ENCODE measurements at regions not wholly inside any gene's neighbourhood (a gene's known extent, or its start where the extent isn't known, plus 50 kb on each side); places are given as distances from the start of the nearest gene placed in this dataset.

DNA sequence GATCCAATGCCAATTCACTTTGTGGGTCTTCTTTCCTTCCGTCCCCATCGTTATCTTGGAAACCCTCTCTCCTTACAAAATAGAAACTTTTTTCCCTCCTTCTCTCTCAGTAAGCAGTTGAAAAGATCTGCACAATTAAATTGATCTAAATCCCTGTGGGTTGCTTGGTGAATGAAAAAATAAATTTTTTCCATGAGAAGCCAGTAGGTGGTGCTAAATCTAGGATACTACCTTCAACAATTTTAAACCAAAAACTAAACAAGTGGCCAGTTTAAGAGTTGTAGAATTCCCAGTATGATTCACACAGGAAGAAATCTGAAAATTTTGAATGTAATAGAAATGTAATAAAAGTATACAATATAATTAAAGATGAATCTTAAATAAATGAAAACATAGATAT lies 990.3 kb upstream of the ZNF722 start:
- H3K27ac ChIP-seq, result no peak overlapping the region
- TF ChIP-seq, protein P1, sequence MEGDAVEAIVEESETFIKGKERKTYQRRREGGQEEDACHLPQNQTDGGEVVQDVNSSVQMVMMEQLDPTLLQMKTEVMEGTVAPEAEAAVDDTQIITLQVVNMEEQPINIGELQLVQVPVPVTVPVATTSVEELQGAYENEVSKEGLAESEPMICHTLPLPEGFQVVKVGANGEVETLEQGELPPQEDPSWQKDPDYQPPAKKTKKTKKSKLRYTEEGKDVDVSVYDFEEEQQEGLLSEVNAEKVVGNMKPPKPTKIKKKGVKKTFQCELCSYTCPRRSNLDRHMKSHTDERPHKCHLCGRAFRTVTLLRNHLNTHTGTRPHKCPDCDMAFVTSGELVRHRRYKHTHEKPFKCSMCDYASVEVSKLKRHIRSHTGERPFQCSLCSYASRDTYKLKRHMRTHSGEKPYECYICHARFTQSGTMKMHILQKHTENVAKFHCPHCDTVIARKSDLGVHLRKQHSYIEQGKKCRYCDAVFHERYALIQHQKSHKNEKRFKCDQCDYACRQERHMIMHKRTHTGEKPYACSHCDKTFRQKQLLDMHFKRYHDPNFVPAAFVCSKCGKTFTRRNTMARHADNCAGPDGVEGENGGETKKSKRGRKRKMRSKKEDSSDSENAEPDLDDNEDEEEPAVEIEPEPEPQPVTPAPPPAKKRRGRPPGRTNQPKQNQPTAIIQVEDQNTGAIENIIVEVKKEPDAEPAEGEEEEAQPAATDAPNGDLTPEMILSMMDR (conservative IDR thresholded peaks at IDR 0.05), result peak; percentile 49

DNA sequence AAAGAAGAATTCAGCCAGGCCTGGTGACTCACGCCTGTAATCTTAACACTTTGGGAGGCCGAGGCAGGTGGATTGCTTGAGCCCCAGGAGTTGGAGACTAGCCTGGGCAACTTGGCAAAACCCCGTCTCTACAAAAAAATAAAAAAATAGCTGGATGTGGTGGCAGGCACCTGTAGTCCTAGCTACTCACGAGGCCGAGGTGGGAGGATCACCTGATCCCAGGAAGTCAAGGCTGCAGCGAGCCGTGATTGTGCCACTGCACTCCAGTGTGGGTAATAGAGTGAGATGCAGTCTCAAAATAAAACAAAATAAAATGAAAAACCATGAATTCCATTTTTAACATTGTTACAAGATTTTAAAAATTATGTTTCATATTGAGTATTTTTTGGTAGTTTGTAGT lies 988.9 kb upstream of the ZNF722 start:
- TF ChIP-seq, protein P1 (conservative IDR thresholded peaks at IDR 0.05), result no peak
- H3K27ac ChIP-seq, result no peak overlapping the region

DNA sequence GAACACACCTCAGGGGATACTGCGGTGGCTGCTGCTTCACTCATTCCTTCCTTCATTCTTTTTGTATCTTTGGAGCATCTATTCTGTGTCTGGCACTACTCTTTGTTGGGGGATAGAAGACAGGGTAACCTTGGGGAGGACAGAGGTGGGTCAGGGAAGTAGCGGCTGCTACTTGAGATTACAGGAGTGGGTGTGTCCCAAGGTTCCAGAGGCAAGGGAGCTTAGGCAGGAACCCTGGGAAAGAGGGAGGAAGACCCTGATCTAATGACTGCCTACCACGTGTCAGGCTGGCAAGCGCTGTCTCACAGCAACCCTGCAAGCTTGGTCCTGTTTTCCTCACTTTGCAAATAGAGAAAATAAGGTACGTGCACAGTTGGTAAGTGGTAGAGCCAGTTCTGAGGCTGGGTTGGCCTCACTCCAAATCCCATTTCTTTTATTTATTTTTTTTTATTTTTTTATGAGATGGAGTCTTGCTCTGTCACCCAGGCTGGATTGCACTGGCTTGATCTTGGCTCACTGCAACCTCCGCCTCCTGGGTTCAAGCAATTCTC lies 985.9 kb upstream of the ZNF722 start:
- TF ChIP-seq, protein P1 (conservative IDR thresholded peaks at IDR 0.05), result no peak
- H3K27ac ChIP-seq, result no peak overlapping the region

DNA sequence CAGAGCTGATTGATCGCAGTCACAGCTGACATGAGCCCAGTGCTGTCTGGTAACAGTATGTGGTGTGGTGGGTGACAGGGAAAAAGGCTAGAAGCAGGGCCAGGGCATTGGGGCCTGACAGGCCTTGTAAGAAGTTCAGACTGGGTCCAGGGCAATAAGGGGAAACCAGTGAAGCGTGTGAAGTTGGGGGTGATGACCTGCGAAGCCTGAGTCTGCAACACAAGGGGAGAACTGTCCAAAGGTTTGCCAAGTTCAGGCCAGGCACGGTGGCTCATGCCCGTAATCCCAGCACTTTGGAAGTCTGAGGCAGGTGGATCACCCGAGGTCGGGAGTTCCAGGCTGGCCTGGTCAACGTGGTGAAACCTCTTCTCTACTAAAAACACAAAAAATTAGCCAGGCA lies 983.9 kb upstream of the ZNF722 start:
- no peak overlapping the region for H3K27ac ChIP-seq

DNA sequence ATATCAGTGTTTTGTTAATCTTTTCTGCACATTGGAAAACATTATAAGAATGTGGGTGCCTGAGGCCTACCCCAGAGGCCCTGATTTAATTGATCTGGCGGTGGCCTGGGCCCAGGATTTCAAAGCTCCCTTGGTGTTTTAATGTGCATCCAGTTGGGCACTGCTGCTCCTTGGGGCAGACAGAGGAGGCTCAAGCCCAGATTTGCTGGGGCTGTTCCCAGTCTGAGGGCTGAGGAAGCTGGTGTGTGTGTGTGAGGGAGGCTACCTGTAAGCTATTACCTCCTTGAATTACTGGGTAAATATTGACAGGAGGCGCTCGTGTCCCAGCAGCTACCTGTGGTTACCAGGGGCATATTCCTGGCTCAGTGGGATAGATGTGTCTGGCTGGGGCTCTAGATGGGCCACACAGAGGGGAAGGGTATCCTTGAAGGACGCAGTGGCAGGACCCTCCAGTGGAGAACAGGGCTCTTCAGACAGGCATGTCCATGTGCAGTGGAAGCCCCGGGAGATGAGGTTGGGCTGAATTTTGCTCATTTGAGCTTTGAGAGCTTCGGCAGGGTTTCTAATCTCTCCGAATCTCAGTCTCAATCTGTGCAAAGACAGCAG lies 975.4 kb upstream of the ZNF722 start:
- H3K27ac ChIP-seq, result no peak overlapping the region
- TF ChIP-seq, protein P1 (conservative IDR thresholded peaks at IDR 0.05), result no peak

More for the DNA sequence above, 983.9 kb upstream of the ZNF722 start:
- TF ChIP-seq, protein P1 (conservative IDR thresholded peaks at IDR 0.05), result no peak

DNA sequence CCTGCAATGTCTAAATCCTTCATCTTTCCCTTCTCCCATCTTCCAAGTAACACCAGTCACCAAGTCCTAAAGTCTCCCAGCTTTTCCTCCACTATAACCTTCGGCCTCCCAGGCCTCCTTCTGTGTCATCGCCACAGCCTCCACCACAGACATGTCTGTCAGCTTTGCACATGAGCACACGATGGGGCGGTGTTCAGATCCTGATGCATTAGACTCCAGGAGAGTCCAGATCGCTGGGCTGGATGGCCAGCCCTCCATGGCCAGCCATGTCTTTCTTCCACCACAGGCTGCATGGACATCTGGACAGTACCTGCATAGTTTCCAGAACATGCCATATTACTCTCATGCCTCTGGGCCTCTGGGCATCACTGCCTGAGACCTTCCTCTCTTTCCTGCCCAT lies 974.2 kb upstream of the ZNF722 start:
- H3K27ac ChIP-seq, result no peak overlapping the region
- TF ChIP-seq, protein P1 (conservative IDR thresholded peaks at IDR 0.05), result no peak

DNA sequence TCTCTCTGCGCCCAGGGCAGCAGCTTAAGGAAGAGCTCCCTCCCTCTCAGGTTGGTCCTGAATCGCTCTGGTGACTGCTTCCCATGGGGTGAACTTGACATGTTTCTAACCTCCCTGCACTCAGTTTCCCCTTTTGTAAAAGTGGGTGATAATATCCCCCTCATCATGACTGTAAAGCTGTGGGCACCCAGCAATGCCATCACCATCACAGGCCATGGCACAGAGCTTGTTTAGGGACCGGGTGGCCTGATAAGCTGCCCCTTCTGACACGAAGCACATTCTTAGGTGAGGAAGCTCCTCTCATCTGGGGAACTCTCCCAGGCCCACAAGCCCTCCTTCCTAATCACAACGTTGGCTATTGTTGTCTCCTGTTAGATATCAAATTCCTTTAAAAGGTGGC lies 972.8 kb upstream of the ZNF722 start:
- no peak overlapping the region for H3K27ac ChIP-seq
- TF ChIP-seq, protein P1 (conservative IDR thresholded peaks at IDR 0.05), result no peak
